SH-SY5Y (cell line): ENCODE measurements at regions not wholly inside any gene's neighbourhood (a gene's known extent, or its start where the extent isn't known, plus 50 kb on each side); places are given as distances from the start of the nearest gene placed in this dataset.

ENCODE experiments used
- GATA2 ChIP-seq: IDR thresholded peaks from 2 replicates; pipeline ENCODE4 v1.6.1; 2011; ENCODE audit warnings: mild to moderate bottlenecking, low read depth, low read length
- GATA3 ChIP-seq: IDR thresholded peaks from 2 replicates; pipeline ENCODE4 v1.6.1; 2011; ENCODE audit warnings: low read depth, mild to moderate bottlenecking, low read length, moderate library complexity

DNA sequence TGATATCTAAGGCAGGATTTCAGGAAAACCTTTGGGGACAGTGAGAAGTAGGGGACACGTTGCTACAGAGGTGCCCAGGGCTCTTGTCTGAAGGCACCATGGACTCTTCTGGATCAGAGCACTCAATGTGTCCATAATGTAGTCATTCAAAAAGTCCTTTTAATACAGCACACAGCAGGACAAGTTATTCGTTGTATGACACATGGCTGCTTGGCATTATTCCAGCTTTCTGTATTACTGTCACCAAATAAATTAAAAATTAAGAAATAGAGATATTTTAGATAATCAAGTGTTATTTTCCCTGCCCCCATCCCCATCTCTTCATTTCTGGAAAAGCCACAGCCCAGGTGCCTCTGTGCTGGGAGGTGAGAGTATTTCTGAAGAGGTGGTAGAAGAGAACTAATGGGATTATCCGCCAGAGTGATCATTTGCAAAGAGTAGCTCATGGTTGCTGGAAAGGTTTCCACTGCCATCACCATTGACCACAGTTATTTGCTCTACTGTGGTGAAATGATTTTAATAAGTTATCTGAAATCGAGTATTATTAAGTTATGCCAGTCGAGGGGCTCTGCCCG lies 83.0 kb downstream of the CXCL12 start:
- TF ChIP-seq GATA3, result no peak
- TF ChIP-seq GATA2, result no peak
